Spleen (tissue), 11 donors: ENCODE measurements at regions not wholly inside any gene's neighbourhood (a gene's known extent, or its start where the extent isn't known, plus 50 kb on each side); places are given as distances from the start of the nearest gene placed in this dataset.

Experiments used
- DNase-seq: peaks from one replicate; pipeline ENCODE4 v3.0.0-alpha.2; 2020
- H3K27ac ChIP-seq, 8 donors: fragments of 200-600 bp; sonication (generic) in 7 of 8; 1 replicate in 4 of 8; 2 replicates in 4 of 8; pipeline versions ENCODE4 v1.5.0 to v1.8.0; 2016 to 2021; ENCODE audit warnings: inconsistent platforms in 4 of 8, mild to moderate bottlenecking in 4 of 8, moderate library complexity in 1 of 8
- H3K27me3 ChIP-seq, 7 donors: fragments of 200-600 bp; sonication (generic) in 6 of 7; replicated peaks in 1 of 7; 1 replicate in 4 of 7; 2 replicates in 3 of 7; pipeline versions ENCODE4 v1.5.0 to v1.8.0; 2016 to 2021; ENCODE audit warnings: inconsistent platforms in 3 of 7, mild to moderate bottlenecking in 1 of 7
- H3K36me3 ChIP-seq, 6 donors: fragments of 200-600 bp; sonication (generic) in 5 of 6; 1 replicate in 4 of 6; 2 replicates in 2 of 6; pipeline versions ENCODE4 v1.5.0 to v1.8.0; 2016 to 2021; ENCODE audit warnings: inconsistent platforms in 2 of 6
- H3K4me1 ChIP-seq, 6 donors: fragments of 200-600 bp; sonication (generic) in 5 of 6; 1 replicate in 3 of 6; 2 replicates in 3 of 6; pipeline versions ENCODE4 v1.5.0 to v1.8.0; 2016 to 2021; ENCODE audit warnings: inconsistent platforms in 3 of 6
- H3K4me3 ChIP-seq, 8 donors: fragments of 200-600 bp; sonication (generic) in 7 of 8; 1 replicate in 4 of 8; 2 replicates in 4 of 8; pipeline versions ENCODE4 v1.5.0 to v1.8.0; 2016 to 2021; ENCODE audit warnings: inconsistent platforms in 4 of 8, mild to moderate bottlenecking in 4 of 8, moderate library complexity in 2 of 8
- H3K9me3 ChIP-seq, 8 donors: fragments of 200-600 bp; sonication (generic) in 7 of 8; 1 replicate in 4 of 8; 2 replicates in 4 of 8; pipeline versions ENCODE4 v1.5.0 to v1.8.0; 2016 to 2021; ENCODE audit warnings: inconsistent platforms in 4 of 8
- POLR2A ChIP-seq, 3 donors: fragments of 450-650 bp; IDR thresholded peaks; one replicate each; pipeline ENCODE4 v1.5.1; 2017; ENCODE audit warnings: antibody characterized with exemption in 3 of 3, mild to moderate bottlenecking in 1 of 3
- POLR2AphosphoS5 ChIP-seq, 3 donors: sonication (generic); formaldehyde crosslinking; IDR thresholded peaks; one replicate each; pipeline ENCODE4 v1.5.1; 2017; ENCODE audit warnings: antibody characterized with exemption in 3 of 3
- WGBS, 5 donors: extraction: QIAGEN DNeasy Blood & Tissue Kit in 3 of 5; methylation state at CpG; one replicate each; pipeline versions ENCODE4 v1.1.5 to v1.1.7; 2013 to 2018; 5-methylcytosine and 5-hydroxymethylcytosine counted together
- intact Hi-C: fragments of 100-400 bp; cut with DNase I; formaldehyde crosslinking; loops from one replicate; pipeline ENCODE4 v1.15.0; 2023; ENCODE audit warnings: low total_unique reads
- TF ChIP-seq, protein P1 (sequence below), 11 experiments: fragments of 200-600 bp in 7 of 11; fragments of 450-650 bp in 4 of 11; sonication (generic) in 4 of 11; IDR thresholded peaks in 8 of 11; conservative IDR thresholded peaks in 3 of 11; 1 replicate in 7 of 11; 2 replicates in 4 of 11; pipeline versions ENCODE4 v1.4.0 to v1.8.0; 2016 to 2021; ENCODE audit warnings: antibody characterized with exemption in 11 of 11, inconsistent platforms in 4 of 11, mild to moderate bottlenecking in 1 of 11
- donor health status: healthy with polysubstance abuse.
- donor health status: DM: no; HTN: no; CAD: no; lungs with moderate emphysema.
- donor health status: DM: no; HTN: no; CAD: no.
- donor health status: Bipolar disorder and iron deficiency.
- donor health status: healthy.
- donor health status: DM: no; HTN: no; CAD: no.
- donor health status: DM: yes; HTN: yes; CAD: no.

GRCh38 chr11:116454020-116454645 is 318.7 kb downstream of the BUD13 start:
- intact Hi-C loops, result loop anchor here (5.0 kb wide), 1 partner anchor 238 kb away; no protein-coding TSS in a partner anchor
- Histone ChIP-seq H3K4me3 (no peak overlapping the region), H3K27me3 (peaks cover 0 to 7% (median 0%) of the 10 kb centered on the region in 7 donors), H3K4me1 (no peaks in the 10 kb centered on the region), H3K27ac (no peak overlapping the region), H3K36me3 (no peaks in the 10 kb centered on the region), H3K9me3 (peaks cover 0 to 23% (median 15%) of the 10 kb centered on the region in 8 donors)
- 45 to 53% (median 47%) methylated on average over 8 to 9 of the region's 9 CpGs for WGBS, 5 donors
- DNase-seq, result no peak
- TF ChIP-seq POLR2AphosphoS5 (IDR thresholded peaks at IDR 0.05), result no peak
- TF ChIP-seq, protein P1, sequence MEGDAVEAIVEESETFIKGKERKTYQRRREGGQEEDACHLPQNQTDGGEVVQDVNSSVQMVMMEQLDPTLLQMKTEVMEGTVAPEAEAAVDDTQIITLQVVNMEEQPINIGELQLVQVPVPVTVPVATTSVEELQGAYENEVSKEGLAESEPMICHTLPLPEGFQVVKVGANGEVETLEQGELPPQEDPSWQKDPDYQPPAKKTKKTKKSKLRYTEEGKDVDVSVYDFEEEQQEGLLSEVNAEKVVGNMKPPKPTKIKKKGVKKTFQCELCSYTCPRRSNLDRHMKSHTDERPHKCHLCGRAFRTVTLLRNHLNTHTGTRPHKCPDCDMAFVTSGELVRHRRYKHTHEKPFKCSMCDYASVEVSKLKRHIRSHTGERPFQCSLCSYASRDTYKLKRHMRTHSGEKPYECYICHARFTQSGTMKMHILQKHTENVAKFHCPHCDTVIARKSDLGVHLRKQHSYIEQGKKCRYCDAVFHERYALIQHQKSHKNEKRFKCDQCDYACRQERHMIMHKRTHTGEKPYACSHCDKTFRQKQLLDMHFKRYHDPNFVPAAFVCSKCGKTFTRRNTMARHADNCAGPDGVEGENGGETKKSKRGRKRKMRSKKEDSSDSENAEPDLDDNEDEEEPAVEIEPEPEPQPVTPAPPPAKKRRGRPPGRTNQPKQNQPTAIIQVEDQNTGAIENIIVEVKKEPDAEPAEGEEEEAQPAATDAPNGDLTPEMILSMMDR (IDR thresholded peaks at IDR 0.05 in 8 of 11, conservative IDR thresholded peaks at IDR 0.05 in 3 of 11), result peak in 7 of 11 experiments; percentile 6 to 45 (median 18)
- TF ChIP-seq POLR2A (IDR thresholded peaks at IDR 0.05), result no peak

DNA sequence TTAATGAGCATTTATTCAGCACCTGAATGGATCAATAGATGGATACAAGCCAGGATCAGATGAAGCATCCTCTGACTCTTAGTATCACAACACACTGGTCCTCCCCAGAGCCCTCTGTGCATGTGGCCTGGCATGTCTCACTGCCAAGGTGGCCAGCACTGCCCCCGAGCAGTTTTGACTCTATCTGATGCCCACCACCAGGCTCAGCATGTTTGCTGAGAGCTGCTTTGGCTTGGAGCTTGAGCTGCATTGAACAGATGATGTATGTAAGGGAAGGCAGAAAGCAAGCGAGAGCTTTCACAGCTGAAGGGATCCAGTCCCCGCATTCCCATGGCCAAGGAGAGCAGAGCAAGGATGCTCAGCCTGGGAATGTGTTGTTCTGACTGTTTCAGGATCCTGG is 320.3 kb downstream of the BUD13 start:
- Histone ChIP-seq H3K4me1 (no peaks in the 10 kb centered on the region), H3K27me3 (no peaks in the 10 kb centered on the region), H3K36me3 (no peaks in the 10 kb centered on the region), H3K4me3 (no peak overlapping the region), H3K27ac (no peak overlapping the region), H3K9me3 (peaks cover 0 to 25% (median 16%) of the 10 kb centered on the region in 8 donors)
- DNase-seq, result no peak
- TF ChIP-seq POLR2A (IDR thresholded peaks at IDR 0.05) (no peak), POLR2AphosphoS5 (IDR thresholded peaks at IDR 0.05) (no peak)
- intact Hi-C loops, result loop anchor here (5.0 kb wide), 1 partner anchor 240 kb away; no protein-coding TSS in a partner anchor
- 69 to 86% (median 82%) methylated on average over 2 to 3 of the region's 3 CpGs for WGBS, 5 donors

DNA sequence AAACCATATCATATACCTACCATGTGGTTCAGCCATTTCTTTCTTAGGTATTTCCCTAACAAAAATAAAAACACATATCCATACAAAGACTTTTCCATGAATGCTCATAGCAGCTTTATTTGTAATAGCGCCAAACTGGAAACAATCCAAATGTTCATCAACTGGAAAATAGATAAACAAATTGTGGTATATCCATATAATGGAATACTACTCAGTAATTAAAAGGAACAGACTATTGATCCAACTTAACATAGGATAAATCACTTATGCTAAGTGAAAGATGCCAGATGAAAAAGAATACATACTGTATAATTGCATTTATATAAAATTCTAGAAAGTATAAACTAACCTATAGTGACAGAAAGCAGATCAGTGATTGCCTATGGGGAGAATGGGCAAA is 323.3 kb downstream of the BUD13 start:
- 94 to 100% (median 98%) methylated on average over 1 of the region's 1 CpG for WGBS, 5 donors
- H3K9me3 ChIP-seq, result peaks cover 0 to 25% (median 16%) of the 10 kb centered on the region in 8 donors
- intact Hi-C loops, result no loop called here

GRCh38 chr11:116446048-116446941 is 326.5 kb downstream of the BUD13 start:
- no peak for DNase-seq
- no peaks in the 10 kb centered on the region for H3K36me3 ChIP-seq
- H3K9me3 ChIP-seq, result peaks cover 0 to 18% (median 14%) of the 10 kb centered on the region in 8 donors
- intact Hi-C loops, result no loop called here
- H3K27ac ChIP-seq, result no peak overlapping the region
- no peak overlapping the region for H3K4me3 ChIP-seq
- H3K4me1 ChIP-seq, result no peaks in the 10 kb centered on the region
- 57 to 61% (median 59%) methylated on average over 5 of the region's 5 CpGs for WGBS, 5 donors
- H3K27me3 ChIP-seq, result peaks cover 0 to 18% (median 0%) of the 10 kb centered on the region in 7 donors
- TF ChIP-seq, protein P1 (IDR thresholded peaks at IDR 0.05 in 8 of 11, conservative IDR thresholded peaks at IDR 0.05 in 3 of 11), result no peak
- TF ChIP-seq POLR2AphosphoS5 (IDR thresholded peaks at IDR 0.05) (no peak), POLR2A (IDR thresholded peaks at IDR 0.05) (no peak)

More for the DNA sequence above, 323.3 kb downstream of the BUD13 start:
- H3K4me3 ChIP-seq, result no peak overlapping the region
- no peak for DNase-seq
- TF ChIP-seq, protein P1 (IDR thresholded peaks at IDR 0.05 in 8 of 11, conservative IDR thresholded peaks at IDR 0.05 in 3 of 11), result no peak
- TF ChIP-seq POLR2AphosphoS5 (IDR thresholded peaks at IDR 0.05) (no peak), POLR2A (IDR thresholded peaks at IDR 0.05) (no peak)
- H3K4me1 ChIP-seq, result no peaks in the 10 kb centered on the region
- H3K27me3 ChIP-seq, result peaks cover 0 to 10% (median 0%) of the 10 kb centered on the region in 7 donors
- H3K27ac ChIP-seq, result no peak overlapping the region
- H3K36me3 ChIP-seq, result no peaks in the 10 kb centered on the region
